ENCODE measurements at regions not wholly inside any gene's neighbourhood (a gene's known extent, or its start where the extent isn't known, plus 50 kb on each side); places are given as distances from the start of the nearest gene placed in this dataset.

DNA sequence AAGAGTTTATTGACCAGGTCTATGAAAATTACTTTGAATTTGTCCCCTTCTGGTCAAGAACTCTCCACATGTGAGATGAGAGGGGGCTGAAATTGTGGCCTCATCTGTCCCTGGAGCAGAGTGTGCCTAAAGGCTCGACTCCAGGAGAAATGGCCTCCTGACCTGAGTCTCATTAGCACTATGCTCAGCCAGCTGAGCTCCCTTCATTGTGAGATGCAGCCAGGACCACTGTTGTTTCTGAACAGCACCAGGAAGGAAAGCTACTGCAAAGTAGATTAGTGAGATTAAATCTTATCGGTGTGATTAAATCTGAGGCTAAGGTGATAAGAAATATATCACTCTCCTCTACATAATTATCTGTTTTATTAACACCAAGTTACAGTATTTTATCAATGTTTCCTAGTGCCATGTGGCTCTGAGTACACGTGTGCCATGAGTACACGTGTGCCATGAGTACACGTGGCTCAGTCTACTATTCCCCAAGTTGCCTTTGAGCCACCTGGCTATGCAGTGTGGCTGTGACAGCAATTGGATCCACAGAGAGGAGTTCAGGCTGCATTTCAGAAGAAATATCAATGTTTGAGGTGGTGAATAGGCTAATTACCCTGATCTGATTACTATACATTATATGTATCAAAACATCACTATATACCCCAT, 126.9 kb downstream of the IPMK start:
- H3K4me3 ChIP-seq (ENCODE audit: low read depth, low read length), result no peak overlapping the region
- TF ChIP-seq, protein P1, sequence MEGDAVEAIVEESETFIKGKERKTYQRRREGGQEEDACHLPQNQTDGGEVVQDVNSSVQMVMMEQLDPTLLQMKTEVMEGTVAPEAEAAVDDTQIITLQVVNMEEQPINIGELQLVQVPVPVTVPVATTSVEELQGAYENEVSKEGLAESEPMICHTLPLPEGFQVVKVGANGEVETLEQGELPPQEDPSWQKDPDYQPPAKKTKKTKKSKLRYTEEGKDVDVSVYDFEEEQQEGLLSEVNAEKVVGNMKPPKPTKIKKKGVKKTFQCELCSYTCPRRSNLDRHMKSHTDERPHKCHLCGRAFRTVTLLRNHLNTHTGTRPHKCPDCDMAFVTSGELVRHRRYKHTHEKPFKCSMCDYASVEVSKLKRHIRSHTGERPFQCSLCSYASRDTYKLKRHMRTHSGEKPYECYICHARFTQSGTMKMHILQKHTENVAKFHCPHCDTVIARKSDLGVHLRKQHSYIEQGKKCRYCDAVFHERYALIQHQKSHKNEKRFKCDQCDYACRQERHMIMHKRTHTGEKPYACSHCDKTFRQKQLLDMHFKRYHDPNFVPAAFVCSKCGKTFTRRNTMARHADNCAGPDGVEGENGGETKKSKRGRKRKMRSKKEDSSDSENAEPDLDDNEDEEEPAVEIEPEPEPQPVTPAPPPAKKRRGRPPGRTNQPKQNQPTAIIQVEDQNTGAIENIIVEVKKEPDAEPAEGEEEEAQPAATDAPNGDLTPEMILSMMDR (conservative IDR thresholded peaks at IDR 0.05; ENCODE audit: low read depth, low read length), result no peak
- DNase-seq (ENCODE audit: low read depth), result no peak

DNA sequence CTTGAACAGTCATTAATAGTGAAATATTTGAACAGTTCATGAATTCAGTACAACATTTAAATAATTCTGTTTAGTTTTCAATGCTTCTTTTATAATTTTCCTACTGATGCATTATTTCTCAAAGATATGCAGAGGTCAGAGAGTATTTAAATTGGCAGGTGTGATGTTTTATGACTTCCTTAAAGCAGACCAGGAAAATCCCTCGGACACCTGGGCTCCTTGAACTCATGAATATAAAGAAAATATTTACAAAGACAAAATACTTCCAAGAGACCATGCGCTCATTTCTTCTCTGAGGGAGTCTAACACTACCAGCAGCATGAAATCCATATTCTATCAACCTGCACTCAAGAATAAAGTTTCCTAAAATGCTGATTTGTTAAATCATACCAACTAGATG, 127.6 kb downstream of the IPMK start:
- no peak overlapping the region for H3K4me3 ChIP-seq (ENCODE audit: low read depth, low read length)
- no peak for DNase-seq (ENCODE audit: low read depth)
- TF ChIP-seq, protein P1 (conservative IDR thresholded peaks at IDR 0.05; ENCODE audit: low read depth, low read length), result no peak

DNA sequence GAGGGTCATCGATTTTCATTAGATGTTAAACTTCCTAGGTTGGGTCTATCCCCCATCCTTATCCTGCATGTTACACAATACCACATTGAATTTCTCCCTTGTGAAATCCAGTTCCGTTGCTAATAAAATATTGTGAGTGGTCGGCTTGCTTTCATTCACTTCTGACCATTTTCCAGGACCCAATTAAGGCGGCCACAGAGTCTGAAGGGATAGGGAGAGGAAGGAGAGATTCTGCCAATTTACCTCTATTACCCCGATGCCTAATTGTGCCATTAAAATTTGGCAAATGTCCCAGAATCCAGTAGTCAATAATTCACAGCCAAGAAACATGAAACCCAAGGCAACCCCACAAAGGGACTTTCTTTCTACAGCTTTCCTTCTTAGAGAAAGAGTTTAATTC, 129.9 kb downstream of the IPMK start:
- TF ChIP-seq, protein P1 (conservative IDR thresholded peaks at IDR 0.05; ENCODE audit: low read depth, low read length), result no peak
- DNase-seq (ENCODE audit: low read depth), result no peak

DNA sequence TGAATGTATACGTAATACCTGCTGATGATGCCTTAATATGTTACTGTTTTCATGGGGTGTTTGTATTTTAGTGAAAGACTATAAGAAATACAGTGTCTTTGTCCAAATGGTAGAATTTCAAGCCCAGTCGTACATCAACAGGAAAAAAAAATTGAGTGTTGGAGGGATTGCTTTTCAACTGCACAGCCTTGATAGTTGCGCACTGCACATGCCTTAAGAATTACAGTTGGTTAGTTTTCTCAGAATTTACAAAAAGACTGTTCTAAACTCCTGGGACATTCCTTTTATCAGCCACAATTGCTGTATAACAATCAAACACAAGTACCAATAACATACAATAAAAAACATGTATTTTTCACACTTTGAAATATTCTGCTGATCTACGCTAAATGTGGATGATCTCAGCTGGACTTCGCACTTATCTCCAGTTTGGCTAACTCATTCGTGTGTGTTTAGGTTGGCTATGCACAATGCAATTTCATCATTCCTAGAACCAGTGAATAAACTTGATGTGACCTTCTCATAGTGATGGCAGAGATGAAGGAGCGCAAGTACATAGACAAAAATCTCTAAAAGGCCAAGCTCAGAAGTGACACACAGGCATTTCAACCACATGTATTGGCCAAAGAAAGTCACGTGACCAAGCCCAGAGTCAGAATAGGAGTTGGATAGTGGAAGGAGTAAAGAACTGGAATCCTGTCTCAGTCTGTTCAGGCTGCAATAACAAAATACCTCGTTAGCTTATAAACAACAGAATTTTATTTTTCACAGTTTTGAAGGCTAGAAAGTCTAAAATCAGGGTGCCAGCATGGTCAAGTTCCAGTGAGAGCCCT, 152.3 kb downstream of the IPMK start:
- no peak overlapping the region for H3K4me3 ChIP-seq (ENCODE audit: low read depth, low read length)
- TF ChIP-seq, protein P1 (conservative IDR thresholded peaks at IDR 0.05; ENCODE audit: low read depth, low read length), result no peak

More for the DNA sequence above, 129.9 kb downstream of the IPMK start:
- no peak overlapping the region for H3K4me3 ChIP-seq (ENCODE audit: low read depth, low read length)

DNA sequence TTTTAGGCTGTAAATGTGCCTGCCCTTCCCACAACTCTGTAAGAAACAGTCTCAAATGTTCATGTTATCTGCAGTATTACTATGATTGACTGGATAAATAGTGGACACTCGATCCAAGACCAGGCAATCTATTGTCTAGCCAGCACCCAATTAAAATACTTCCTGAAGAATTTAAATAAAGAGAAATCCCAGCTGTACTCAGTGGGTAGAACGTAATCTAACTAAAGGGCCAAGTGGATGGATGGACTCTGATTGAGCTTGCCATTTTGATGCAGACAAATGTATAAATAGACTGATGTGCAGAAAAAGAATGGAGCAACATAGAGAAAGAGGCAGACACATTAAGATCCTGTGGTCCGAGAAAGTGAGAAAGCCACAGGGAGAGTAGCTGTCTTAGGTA, 158.0 kb downstream of the IPMK start:
- DNase-seq (ENCODE audit: low read depth), result no peak
- TF ChIP-seq, protein P1 (conservative IDR thresholded peaks at IDR 0.05; ENCODE audit: low read depth, low read length), result no peak
- no peak overlapping the region for H3K4me3 ChIP-seq (ENCODE audit: low read depth, low read length)

More for the DNA sequence above, 152.3 kb downstream of the IPMK start:
- peak; percentile 18 for DNase-seq (ENCODE audit: low read depth)

DNA sequence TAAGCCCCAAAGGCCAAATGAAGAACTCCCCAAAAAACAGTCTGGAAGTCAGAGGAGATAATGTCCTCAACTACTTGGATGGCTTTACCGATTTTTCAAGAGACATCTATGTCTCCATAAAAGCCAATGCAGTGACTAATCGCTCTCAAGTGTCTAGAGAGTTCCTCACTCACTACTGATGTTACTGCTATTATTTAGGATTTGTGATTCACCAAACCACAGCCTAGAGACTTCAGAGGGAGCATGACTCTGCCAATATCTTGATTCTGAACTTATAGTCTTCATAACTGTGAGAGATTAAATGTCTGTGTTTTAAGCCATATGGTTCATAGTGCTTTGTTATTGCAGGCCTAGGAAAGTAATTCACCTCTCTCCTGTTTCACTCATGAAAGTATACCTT, 160.2 kb downstream of the IPMK start:
- DNase-seq (ENCODE audit: low read depth), result peak; percentile 33
- TF ChIP-seq, protein P1 (conservative IDR thresholded peaks at IDR 0.05; ENCODE audit: low read depth, low read length), result no peak
- H3K4me3 ChIP-seq (ENCODE audit: low read depth, low read length), result no peak overlapping the region

All from choroid plexus epithelial cell (primary cell).